ENCODE measurements at regions not wholly inside any gene's neighbourhood (a gene's known extent, or its start where the extent isn't known, plus 50 kb on each side); places are given as distances from the start of the nearest gene placed in this dataset.
"Not testable (repeated sequence)": the region's sequence is repeated elsewhere in the genome, so short reads cannot be mapped to it uniquely, and the experiment has no call there.

DNA sequence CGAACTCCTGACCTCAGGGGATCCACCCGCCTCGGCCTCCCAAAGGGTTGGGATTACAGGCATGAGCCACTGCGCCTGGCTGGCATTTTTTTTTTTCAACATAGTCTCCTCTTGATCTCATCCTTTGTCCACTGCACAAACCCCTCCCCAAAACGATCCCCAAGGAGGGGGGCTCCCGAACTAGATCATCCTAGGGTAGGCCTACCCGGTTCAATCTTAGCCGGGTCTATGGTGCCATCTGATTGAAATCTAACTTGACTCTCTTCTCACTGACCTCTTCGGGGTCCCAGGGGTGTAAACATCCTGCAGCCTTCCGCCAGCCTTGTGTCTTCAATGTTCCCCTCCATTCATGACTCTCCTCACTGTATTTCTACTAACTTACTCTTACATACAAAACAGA is 140.5 kb upstream of the CRHR1 start (continued):
- TF ChIP-seq, protein P1, sequence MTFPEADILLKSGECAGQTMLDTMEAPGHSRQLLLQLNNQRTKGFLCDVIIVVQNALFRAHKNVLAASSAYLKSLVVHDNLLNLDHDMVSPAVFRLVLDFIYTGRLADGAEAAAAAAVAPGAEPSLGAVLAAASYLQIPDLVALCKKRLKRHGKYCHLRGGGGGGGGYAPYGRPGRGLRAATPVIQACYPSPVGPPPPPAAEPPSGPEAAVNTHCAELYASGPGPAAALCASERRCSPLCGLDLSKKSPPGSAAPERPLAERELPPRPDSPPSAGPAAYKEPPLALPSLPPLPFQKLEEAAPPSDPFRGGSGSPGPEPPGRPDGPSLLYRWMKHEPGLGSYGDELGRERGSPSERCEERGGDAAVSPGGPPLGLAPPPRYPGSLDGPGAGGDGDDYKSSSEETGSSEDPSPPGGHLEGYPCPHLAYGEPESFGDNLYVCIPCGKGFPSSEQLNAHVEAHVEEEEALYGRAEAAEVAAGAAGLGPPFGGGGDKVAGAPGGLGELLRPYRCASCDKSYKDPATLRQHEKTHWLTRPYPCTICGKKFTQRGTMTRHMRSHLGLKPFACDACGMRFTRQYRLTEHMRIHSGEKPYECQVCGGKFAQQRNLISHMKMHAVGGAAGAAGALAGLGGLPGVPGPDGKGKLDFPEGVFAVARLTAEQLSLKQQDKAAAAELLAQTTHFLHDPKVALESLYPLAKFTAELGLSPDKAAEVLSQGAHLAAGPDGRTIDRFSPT (tag by site-specific recombination; IDR thresholded peaks at IDR 0.05) = no peak
- TF ChIP-seq ZNF19 (tag by site-specific recombination; IDR thresholded peaks at IDR 0.05; ENCODE audit: low read depth) (no peak), ZNF391 (tag by site-specific recombination; IDR thresholded peaks at IDR 0.05; ENCODE audit: borderline replicate concordance, low read depth) (no peak), ZNF211 (tag by site-specific recombination; IDR thresholded peaks at IDR 0.05; ENCODE audit: low read depth) (no peak), ZNF658 (tag by site-specific recombination; IDR thresholded peaks at IDR 0.05) (no peak), GFI1B (tag by site-specific recombination; IDR thresholded peaks at IDR 0.05) (no peak), ZNF133 (tag by site-specific recombination; IDR thresholded peaks at IDR 0.05) (no peak), ZNF530 (tag by site-specific recombination; IDR thresholded peaks at IDR 0.05; ENCODE audit: low read depth) (no peak)
- TF ChIP-seq, protein P2, sequence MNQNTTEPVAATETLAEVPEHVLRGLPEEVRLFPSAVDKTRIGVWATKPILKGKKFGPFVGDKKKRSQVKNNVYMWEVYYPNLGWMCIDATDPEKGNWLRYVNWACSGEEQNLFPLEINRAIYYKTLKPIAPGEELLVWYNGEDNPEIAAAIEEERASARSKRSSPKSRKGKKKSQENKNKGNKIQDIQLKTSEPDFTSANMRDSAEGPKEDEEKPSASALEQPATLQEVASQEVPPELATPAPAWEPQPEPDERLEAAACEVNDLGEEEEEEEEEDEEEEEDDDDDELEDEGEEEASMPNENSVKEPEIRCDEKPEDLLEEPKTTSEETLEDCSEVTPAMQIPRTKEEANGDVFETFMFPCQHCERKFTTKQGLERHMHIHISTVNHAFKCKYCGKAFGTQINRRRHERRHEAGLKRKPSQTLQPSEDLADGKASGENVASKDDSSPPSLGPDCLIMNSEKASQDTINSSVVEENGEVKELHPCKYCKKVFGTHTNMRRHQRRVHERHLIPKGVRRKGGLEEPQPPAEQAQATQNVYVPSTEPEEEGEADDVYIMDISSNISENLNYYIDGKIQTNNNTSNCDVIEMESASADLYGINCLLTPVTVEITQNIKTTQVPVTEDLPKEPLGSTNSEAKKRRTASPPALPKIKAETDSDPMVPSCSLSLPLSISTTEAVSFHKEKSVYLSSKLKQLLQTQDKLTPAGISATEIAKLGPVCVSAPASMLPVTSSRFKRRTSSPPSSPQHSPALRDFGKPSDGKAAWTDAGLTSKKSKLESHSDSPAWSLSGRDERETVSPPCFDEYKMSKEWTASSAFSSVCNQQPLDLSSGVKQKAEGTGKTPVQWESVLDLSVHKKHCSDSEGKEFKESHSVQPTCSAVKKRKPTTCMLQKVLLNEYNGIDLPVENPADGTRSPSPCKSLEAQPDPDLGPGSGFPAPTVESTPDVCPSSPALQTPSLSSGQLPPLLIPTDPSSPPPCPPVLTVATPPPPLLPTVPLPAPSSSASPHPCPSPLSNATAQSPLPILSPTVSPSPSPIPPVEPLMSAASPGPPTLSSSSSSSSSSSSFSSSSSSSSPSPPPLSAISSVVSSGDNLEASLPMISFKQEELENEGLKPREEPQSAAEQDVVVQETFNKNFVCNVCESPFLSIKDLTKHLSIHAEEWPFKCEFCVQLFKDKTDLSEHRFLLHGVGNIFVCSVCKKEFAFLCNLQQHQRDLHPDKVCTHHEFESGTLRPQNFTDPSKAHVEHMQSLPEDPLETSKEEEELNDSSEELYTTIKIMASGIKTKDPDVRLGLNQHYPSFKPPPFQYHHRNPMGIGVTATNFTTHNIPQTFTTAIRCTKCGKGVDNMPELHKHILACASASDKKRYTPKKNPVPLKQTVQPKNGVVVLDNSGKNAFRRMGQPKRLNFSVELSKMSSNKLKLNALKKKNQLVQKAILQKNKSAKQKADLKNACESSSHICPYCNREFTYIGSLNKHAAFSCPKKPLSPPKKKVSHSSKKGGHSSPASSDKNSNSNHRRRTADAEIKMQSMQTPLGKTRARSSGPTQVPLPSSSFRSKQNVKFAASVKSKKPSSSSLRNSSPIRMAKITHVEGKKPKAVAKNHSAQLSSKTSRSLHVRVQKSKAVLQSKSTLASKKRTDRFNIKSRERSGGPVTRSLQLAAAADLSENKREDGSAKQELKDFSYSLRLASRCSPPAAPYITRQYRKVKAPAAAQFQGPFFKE (tag by site-specific recombination; IDR thresholded peaks at IDR 0.05; ENCODE audit: borderline replicate concordance) = no peak

DNA sequence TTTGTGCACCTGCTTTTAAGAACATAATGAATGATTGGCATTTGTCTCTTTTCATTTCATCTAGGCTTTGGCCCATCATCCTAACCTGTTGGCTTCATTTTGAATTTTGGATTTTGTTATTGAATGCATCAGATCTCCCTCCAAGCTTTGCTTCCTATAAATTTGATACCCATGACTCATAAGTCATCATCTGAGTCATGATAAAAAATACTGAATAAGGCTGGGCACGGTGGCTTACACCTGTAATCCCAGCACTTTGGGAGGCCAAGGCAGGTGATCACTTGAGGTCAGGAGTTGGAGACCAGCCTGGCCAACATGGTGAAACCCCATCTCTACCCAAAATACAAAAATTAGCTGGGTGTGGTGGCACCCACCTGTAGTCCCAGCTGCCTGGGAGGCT is 139.5 kb upstream of the CRHR1 start:
- CTCF ChIA-PET = interaction anchor here (0.7 to 1.2 kb wide), 4 partner anchors 25 to 219 kb away, joined by 3 read pairs; no protein-coding TSS in a partner anchor
- POLR2A ChIA-PET = interaction anchor here (0.5 kb wide), 1 partner anchor 10 kb away, joined by 3 read pairs; no protein-coding TSS in a partner anchor

More for the DNA sequence above, 139.5 kb upstream of the CRHR1 start:
- not testable (repeated sequence) for H3K4me3 ChIP-seq (ENCODE audit: low read depth, low read length); H3K36me3 ChIP-seq (ENCODE audit: control insufficient read depth in 2 of 2, insufficient read depth in 1 of 2, low read length in 2 of 2); H3K4me1 ChIP-seq (ENCODE audit: control insufficient read depth, insufficient read depth, low read length); H3K27ac ChIP-seq (ENCODE audit: extremely low read depth, low read depth, low read length); H3K9me3 ChIP-seq (ENCODE audit: control insufficient read depth, insufficient read depth, low read depth, low read length)
- TF ChIP-seq SCRT2 (tag by site-specific recombination; IDR thresholded peaks at IDR 0.05) = peak; percentile 51; the same call in 1 of the 2 replicates
- TF ChIP-seq, protein P3, sequence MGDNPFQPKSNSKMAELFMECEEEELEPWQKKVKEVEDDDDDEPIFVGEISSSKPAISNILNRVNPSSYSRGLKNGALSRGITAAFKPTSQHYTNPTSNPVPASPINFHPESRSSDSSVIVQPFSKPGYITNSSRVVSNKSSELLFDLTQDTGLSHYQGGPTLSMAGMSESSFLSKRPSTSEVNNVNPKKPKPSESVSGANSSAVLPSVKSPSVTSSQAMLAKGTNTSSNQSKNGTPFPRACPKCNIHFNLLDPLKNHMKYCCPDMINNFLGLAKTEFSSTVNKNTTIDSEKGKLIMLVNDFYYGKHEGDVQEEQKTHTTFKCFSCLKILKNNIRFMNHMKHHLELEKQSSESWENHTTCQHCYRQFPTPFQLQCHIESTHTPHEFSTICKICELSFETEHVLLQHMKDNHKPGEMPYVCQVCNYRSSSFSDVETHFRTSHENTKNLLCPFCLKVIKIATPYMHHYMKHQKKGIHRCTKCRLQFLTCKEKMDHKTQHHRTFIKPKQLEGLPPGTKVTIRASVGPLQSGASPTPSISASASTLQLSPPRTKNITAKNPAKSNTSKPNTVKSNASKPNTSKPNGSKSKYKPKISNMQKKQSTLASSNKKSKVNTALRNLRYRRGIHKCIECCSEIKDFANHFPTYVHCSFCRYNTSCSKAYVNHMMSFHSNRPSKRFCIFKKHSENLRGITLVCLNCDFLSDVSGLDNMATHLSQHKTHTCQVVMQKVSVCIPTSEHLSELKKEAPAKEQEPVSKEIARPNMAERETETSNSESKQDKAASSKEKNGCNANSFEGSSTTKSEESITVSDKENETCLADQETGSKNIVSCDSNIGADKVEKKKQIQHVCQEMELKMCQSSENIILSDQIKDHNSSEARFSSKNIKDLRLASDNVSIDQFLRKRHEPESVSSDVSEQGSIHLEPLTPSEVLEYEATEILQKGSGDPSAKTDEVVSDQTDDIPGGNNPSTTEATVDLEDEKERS (tag by site-specific recombination; IDR thresholded peaks at IDR 0.05) = 0 out of 2 replicates have a peak, but pooled peaks have one; percentile 21

Data from HEK293 (cell line).